Erythroblast (primary cell): ENCODE measurements at regions not wholly inside any gene's neighbourhood (a gene's known extent, or its start where the extent isn't known, plus 50 kb on each side); places are given as distances from the start of the nearest gene placed in this dataset.

Source experiments
- GATA1 ChIP-seq: IDR thresholded peaks from 2 replicates; pipeline ENCODE4 v1.6.1; 2011; ENCODE audit warnings: low read depth, mild to moderate bottlenecking, control low read depth, low read length, moderate library complexity
- POLR2A ChIP-seq: IDR thresholded peaks from 2 replicates; pipeline ENCODE4 v1.6.1; 2011; ENCODE audit warnings: mild to moderate bottlenecking, low read length

DNA sequence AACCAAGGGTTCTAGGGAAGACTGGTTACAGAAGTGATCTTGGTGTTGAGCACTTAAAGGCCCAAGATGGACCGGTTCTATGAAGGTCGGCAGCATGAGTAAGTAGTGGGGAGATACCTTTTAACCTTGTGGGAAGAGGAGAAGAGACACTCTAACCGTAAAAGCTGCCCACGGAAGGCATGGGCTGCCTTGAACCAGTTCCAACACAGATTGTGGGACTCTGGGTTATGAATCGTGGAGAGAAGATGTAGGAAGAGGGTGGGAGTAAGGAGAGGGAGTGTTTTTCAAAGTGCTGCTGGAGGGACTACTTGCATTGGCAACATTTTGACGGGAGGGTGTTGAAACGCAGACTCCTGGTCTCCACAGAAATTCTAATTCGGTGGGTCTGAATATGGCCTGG, 67.1 kb downstream of the CRYGS start:
- TF ChIP-seq POLR2A (no peak), GATA1 (no peak)
